HFF-Myc (cell line): ENCODE measurements at regions not wholly inside any gene's neighbourhood (a gene's known extent, or its start where the extent isn't known, plus 50 kb on each side); places are given as distances from the start of the nearest gene placed in this dataset.

ENCODE experiments used
- DNase-seq: peaks from one replicate; pipeline ENCODE4 v3.0.0-alpha.2; 2011; ENCODE audit warnings: low read depth; ENCODE audit errors: extremely low read depth
- H3K4me3 ChIP-seq: replicated peaks from 2 replicates; pipeline ENCODE4 v1.5.1; 2011; ENCODE audit warnings: low read depth, mild to moderate bottlenecking, control low read depth, low read length
- TF ChIP-seq, protein P1 (sequence below): IDR thresholded peaks from 2 replicates; pipeline ENCODE4 v1.5.1; 2012; ENCODE audit warnings: mild to moderate bottlenecking, low read depth, low read length, control low read depth; ENCODE audit errors: missing control alignments

DNA sequence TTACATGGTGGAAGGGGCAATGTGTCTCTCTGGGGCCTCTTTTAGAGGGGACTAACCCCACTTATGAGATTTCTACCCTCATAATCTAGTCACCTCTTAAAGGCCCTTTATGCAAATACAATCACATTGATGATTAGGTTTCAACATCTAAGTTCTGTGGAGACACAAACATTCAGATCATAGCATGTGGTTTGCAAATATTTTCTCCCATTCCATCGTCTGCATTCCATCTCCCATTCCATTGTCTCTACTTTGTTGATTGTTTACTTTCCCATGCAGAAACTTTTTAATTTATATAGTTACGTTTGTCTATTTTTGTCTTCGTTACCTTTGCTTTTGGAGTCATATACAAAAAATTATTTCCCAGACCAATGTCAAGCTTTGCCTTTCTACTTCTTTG, 927.5 kb upstream of the INTU start:
- no peak for DNase-seq
- H3K4me3 ChIP-seq = no peak overlapping the region
- TF ChIP-seq, protein P1, sequence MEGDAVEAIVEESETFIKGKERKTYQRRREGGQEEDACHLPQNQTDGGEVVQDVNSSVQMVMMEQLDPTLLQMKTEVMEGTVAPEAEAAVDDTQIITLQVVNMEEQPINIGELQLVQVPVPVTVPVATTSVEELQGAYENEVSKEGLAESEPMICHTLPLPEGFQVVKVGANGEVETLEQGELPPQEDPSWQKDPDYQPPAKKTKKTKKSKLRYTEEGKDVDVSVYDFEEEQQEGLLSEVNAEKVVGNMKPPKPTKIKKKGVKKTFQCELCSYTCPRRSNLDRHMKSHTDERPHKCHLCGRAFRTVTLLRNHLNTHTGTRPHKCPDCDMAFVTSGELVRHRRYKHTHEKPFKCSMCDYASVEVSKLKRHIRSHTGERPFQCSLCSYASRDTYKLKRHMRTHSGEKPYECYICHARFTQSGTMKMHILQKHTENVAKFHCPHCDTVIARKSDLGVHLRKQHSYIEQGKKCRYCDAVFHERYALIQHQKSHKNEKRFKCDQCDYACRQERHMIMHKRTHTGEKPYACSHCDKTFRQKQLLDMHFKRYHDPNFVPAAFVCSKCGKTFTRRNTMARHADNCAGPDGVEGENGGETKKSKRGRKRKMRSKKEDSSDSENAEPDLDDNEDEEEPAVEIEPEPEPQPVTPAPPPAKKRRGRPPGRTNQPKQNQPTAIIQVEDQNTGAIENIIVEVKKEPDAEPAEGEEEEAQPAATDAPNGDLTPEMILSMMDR = no peak

DNA sequence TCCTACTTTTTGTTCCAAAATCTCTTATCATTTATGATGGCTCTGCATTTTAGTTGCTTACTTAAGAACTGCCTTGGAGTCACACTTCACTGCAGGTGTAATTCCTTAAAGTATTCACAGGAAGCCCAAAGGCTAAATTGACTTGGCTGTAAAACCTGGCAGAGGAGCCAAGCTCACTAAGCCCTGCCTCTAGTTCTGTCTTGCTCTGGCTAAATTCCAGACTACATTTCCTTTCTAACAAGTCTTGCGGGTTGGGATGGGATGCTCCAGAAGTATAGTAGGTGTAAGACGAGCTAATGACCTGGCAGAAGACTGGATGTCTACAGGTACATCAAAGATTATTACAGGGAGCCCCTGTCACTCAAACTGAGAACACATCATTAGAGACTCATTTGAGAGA, 924.0 kb upstream of the INTU start:
- TF ChIP-seq, protein P1 = no peak
- no peak for DNase-seq
- H3K4me3 ChIP-seq = no peak overlapping the region

DNA sequence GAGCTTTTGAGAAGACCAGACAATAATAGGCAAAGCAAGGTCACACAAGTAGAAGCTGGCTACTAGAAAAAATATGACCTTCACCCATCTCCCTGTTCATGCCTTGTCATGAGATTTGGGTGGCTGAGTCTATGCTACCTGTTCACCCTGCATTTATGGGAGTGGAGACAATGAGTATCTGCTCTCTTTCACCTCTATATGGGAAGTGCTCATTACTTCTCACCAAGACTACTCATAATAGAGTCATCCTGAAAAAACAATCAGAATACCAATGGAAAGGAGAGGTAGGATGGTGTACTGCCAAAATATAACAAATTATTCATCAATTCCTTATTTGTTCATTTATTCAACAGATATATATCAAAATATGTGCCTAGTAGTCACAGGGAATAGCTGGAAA, 921.8 kb upstream of the INTU start:
- DNase-seq = no peak
- no peak overlapping the region for H3K4me3 ChIP-seq
- TF ChIP-seq, protein P1 = no peak

DNA sequence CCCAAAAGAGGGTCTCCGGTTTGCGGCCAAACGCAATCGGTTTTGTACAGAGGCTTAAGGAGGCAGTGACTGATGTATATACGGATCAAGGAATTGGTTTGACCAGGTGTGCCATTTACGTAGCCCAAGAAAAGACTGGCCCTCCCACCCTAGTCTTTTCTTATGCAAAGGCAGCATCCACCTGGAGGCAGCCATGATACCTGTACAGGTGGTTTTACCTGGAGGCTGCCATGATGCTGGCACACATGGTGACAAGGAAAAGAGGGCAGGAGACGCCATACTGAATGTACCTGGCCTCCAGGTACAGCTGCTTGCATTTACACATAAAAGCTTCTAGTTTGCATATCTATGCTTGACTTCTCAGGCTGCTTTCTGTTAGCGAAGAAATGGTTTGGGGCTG, 917.7 kb upstream of the INTU start:
- DNase-seq = no peak
- TF ChIP-seq, protein P1 = no peak
- H3K4me3 ChIP-seq = no peak overlapping the region

DNA sequence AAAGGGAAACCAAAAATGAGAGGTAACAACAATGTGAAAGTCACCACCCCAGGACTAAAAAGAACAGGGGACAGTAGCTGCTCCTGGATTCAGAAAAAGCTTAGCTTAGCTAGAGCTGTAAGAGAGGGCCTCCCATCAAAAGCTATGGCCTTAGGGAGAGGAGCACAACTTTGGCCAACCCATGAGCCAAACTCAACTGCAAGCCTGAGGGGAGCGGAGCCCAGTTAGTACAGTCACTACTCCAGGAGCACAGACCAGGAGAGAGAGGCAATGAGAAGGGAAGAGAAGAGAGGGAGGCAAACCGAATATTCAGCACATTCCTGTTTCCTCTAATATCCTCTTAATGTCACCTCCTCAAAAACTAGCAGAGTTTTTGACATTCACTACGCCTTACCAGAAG, 917.1 kb upstream of the INTU start:
- TF ChIP-seq, protein P1 = no peak
- no peak for DNase-seq
- no peak overlapping the region for H3K4me3 ChIP-seq

DNA sequence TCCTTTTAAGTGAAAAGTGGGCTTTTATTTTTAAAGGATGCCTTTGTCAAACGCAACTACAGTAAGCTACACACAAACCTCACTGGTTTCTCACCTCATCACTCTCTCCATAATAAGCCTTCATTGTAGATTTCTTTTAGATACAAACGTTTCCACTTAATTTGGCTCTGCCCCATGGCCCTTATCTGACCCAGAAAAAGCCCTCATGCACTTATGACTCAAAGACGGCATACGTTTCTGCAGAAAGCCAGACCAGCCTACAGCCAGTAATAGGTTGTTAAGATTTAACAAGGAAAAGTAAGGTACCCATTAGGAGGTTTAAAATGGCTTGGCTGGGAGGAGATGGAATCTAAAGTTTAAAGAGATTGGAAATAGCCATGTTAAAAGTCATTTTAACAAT, 914.6 kb upstream of the INTU start:
- no peak for DNase-seq
- TF ChIP-seq, protein P1 = no peak
- no peak overlapping the region for H3K4me3 ChIP-seq

DNA sequence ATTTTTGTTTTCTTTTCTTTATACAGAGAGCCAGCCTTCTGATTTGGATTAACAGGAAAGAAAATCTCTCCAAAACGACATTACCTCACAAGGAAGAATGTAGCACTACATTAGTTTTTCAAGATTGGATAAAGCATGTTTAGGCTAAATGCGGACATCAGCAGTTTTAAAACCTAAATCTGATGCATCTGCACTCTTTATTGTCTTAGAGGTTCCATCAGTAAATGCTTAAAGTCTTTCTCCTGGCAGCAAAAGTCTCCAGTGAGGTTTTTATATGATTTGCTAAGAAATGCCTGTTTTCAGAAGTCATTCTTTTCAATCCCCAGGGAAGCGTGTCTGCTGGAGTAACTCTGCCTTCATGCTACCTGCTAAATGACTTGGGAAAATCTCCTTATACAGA, 912.9 kb upstream of the INTU start:
- TF ChIP-seq, protein P1 = no peak
- no peak for DNase-seq
- no peak overlapping the region for H3K4me3 ChIP-seq
